Type B pancreatic cell (in vitro differentiated cells): ENCODE measurements at regions not wholly inside any gene's neighbourhood (a gene's known extent, or its start where the extent isn't known, plus 50 kb on each side); places are given as distances from the start of the nearest gene placed in this dataset.
A peak's percentile ranks its signal among the peaks of the same experiment; 100 is the strongest.

Experiments
- DNase-seq: peaks from one replicate; pipeline ENCODE4 v3.0.0; 2021; ENCODE audit warnings: mixed read lengths; ENCODE audit not compliant: unreplicated experiment; ENCODE audit errors: extremely low spot score
- H3K27ac Mint-ChIP-seq: 2 replicates; pipeline ENCODE4 v1.8.0; 2021; ENCODE audit warnings: mild to moderate bottlenecking, mixed read lengths
- H3K27me3 Mint-ChIP-seq: 2 replicates; pipeline ENCODE4 v1.8.0; 2021; ENCODE audit warnings: mixed read lengths
- H3K36me3 Mint-ChIP-seq: 2 replicates; pipeline ENCODE4 v1.8.0; 2021; ENCODE audit warnings: mixed read lengths
- H3K4me1 Mint-ChIP-seq: one replicate; pipeline ENCODE4 v1.8.0; 2021; ENCODE audit warnings: mixed read lengths; ENCODE audit not compliant: unreplicated experiment
- H3K4me3 Mint-ChIP-seq: 2 replicates; pipeline ENCODE4 v1.8.0; 2021; ENCODE audit warnings: mild to moderate bottlenecking, mixed read lengths
- H3K9me3 Mint-ChIP-seq: 2 replicates; pipeline ENCODE4 v1.8.0; 2021; ENCODE audit warnings: mixed read lengths
- TF ChIP-seq, protein P1 (sequence below): fragments of 200-600 bp; sonication (generic); conservative IDR thresholded peaks from 2 replicates; pipeline ENCODE4 v1.5.0; 2021; ENCODE audit warnings: antibody characterized with exemption, mild to moderate bottlenecking

DNA sequence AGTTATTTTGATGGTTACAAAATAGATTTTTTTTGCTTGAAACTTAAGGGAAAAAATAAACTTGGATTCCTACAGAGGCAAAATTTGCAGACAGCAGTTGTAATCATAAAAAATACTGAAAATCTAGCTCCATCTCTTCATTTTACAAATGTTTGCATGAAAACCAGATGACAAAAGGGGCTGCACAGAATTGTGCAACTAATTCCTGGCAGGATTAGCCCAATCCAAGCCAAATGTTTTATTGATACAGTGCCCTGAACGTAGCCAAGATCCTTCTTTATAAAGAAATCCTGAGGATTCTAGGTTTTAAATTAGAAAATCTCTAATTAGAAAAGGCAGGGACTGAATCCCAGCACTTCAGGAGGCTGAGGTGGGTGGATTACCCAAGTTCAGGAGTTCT, 356.4 kb upstream of the SEL1L start:
- no peaks in the 10 kb centered on the region for H3K36me3 Mint-ChIP-seq
- no peak for DNase-seq
- TF ChIP-seq, protein P1, sequence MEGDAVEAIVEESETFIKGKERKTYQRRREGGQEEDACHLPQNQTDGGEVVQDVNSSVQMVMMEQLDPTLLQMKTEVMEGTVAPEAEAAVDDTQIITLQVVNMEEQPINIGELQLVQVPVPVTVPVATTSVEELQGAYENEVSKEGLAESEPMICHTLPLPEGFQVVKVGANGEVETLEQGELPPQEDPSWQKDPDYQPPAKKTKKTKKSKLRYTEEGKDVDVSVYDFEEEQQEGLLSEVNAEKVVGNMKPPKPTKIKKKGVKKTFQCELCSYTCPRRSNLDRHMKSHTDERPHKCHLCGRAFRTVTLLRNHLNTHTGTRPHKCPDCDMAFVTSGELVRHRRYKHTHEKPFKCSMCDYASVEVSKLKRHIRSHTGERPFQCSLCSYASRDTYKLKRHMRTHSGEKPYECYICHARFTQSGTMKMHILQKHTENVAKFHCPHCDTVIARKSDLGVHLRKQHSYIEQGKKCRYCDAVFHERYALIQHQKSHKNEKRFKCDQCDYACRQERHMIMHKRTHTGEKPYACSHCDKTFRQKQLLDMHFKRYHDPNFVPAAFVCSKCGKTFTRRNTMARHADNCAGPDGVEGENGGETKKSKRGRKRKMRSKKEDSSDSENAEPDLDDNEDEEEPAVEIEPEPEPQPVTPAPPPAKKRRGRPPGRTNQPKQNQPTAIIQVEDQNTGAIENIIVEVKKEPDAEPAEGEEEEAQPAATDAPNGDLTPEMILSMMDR: no peak
- H3K9me3 Mint-ChIP-seq: no peaks in the 10 kb centered on the region
- H3K4me1 Mint-ChIP-seq: no peaks in the 10 kb centered on the region
- no peak overlapping the region for H3K4me3 Mint-ChIP-seq
- no peaks in the 10 kb centered on the region for H3K27me3 Mint-ChIP-seq
- H3K27ac Mint-ChIP-seq: no peak overlapping the region

DNA sequence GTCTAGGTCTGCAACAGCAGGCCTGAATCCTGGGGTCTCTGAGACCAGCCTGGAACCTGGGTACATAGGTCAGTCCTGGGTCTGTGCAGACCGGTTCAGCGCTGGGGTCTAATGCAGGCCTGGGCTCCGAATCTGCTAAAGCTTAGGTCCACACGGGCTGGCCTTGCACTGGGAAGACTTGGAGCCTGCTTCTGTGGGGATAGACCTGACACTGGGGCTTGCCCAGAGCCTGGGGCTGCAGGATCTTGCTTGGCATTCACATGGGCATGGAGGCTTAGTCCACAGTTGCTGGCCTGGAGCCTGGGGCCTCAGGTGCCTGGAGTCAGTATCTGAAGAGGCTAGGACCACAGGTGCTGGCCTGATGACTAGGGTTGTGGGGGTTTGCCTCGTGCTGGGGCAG, 369.8 kb upstream of the SEL1L start:
- Mint-ChIP-seq H3K4me3 (no peak overlapping the region), H3K27me3 (no peaks in the 10 kb centered on the region), H3K27ac (no peak overlapping the region), H3K4me1 (no peaks in the 10 kb centered on the region), H3K36me3 (no peaks in the 10 kb centered on the region), H3K9me3 (peaks cover 22% of the 10 kb centered on the region)
- no peak for DNase-seq
- TF ChIP-seq, protein P1: no peak

DNA sequence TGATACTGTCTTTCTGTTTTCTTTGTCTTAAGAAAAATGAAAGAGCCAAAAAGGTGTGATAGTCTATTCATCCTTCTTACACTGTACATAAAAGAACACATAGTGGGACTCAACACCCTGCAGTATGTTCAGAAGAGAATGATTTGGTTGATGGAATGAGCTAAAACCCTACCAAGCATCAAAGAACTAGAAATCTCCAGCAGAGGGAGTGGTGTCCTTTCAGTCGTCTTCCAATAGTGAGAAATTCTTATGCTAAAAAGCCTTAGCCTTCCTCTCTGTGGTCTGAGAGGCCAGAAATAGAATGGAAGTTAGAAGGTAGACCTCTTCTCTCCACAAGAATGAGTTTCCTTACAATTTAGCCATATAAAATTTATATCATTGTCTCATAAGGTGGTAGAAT, 393.4 kb upstream of the SEL1L start:
- no peaks in the 10 kb centered on the region for H3K36me3 Mint-ChIP-seq
- H3K27ac Mint-ChIP-seq: no peak overlapping the region
- H3K9me3 Mint-ChIP-seq: no peaks in the 10 kb centered on the region
- no peak for DNase-seq
- H3K27me3 Mint-ChIP-seq: no peaks in the 10 kb centered on the region
- no peak overlapping the region for H3K4me3 Mint-ChIP-seq
- TF ChIP-seq, protein P1: peak; percentile 55
- H3K4me1 Mint-ChIP-seq: no peaks in the 10 kb centered on the region

DNA sequence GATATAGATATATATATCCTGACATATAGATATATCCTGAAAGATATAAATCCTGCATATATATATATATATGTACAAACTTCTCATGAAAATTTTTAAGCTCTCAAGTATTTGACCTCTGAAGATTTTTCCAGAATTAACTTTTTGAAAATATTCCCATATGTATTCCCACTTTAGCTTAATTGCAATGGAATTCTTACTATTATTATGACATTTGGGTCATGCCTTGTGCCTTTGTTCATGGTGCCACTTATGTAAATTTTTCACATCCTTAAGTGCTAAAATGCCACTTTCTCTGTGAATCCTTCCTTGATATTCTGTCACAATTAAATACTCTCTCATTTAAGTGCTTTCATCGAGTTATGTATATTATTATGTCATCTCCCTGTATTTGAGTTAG, 398.2 kb upstream of the SEL1L start:
- no peaks in the 10 kb centered on the region for H3K9me3 Mint-ChIP-seq
- DNase-seq: no peak
- no peaks in the 10 kb centered on the region for H3K4me1 Mint-ChIP-seq
- H3K36me3 Mint-ChIP-seq: no peaks in the 10 kb centered on the region
- no peaks in the 10 kb centered on the region for H3K27me3 Mint-ChIP-seq
- TF ChIP-seq, protein P1: no peak
- H3K4me3 Mint-ChIP-seq: no peak overlapping the region
- H3K27ac Mint-ChIP-seq: no peak overlapping the region

DNA sequence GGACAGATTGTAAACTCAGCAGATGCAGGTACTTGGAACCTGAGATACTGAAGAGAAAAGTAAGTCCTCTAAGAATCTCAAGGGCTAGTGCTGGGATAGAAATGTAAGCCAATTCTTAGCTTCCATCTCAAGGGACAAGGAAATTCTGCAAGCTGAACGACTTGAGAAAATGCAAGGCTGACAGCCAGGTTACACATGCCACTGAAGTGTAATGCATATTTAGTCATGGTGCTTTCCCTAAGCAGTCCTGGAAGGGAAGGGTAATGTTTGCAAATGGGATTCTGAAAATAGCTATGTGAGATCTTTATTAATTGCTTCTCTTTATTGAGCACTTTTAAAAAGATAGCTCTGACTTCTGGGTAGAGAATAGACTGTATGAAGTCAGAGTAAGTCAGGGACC, 402.7 kb upstream of the SEL1L start:
- H3K36me3 Mint-ChIP-seq: no peaks in the 10 kb centered on the region
- H3K27ac Mint-ChIP-seq: no peak overlapping the region
- H3K4me3 Mint-ChIP-seq: no peak overlapping the region
- peaks cover 4% of the 10 kb centered on the region for H3K27me3 Mint-ChIP-seq
- H3K4me1 Mint-ChIP-seq: no peaks in the 10 kb centered on the region
- TF ChIP-seq, protein P1: no peak
- no peak for DNase-seq
- peaks cover 12% of the 10 kb centered on the region for H3K9me3 Mint-ChIP-seq

DNA sequence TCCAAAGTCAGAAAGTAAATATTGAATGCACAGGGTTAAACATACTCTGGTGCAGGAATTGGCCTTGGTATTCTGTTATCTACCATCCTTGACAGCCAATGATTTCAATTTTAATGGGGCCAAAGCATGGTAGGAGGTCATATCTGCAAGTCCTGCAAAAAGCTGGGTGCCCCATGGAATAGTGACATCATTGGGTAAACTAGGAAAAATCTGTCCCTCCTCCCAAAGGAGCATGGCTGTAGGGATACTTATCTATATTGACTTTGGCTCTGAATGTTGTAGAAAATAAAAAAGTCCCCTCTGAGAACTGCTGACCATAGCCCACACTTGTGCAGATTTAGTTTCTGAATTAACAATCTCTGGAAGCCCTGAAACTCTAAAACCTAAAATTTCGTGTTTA, 403.2 kb upstream of the SEL1L start:
- Mint-ChIP-seq H3K4me1 (no peaks in the 10 kb centered on the region), H3K9me3 (peaks cover 12% of the 10 kb centered on the region), H3K36me3 (no peaks in the 10 kb centered on the region), H3K27me3 (peaks cover 4% of the 10 kb centered on the region), H3K27ac (no peak overlapping the region), H3K4me3 (no peak overlapping the region)
- TF ChIP-seq, protein P1: no peak
- no peak for DNase-seq
